ENCODE measurements at regions not wholly inside any gene's neighbourhood (a gene's known extent, or its start where the extent isn't known, plus 50 kb on each side); places are given as distances from the start of the nearest gene placed in this dataset.

DNA sequence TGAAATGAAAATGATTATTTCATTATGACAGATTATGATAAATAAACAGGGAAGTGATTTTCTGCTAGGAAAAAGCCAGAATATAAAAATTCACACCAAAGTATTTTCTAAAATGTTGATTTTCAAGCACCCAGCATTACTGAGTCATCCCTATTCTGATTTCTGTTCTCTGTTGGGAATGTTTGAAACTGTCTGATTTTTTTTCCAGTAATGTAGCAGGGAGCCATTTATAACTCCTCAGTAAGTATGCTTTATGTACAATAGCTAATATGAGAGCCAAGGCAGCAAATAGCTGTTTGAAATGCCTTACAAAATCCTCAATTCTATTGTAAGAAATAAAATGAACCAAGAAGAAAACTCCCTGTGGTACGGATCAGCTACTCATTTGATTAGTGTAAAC is 471.7 kb upstream of the TYRP1 start:
- no peak overlapping the region for H3K4me3 ChIP-seq (ENCODE audit: low read depth, low read length)
- no peak for DNase-seq (ENCODE audit: low read depth)
- TF ChIP-seq, protein P1, sequence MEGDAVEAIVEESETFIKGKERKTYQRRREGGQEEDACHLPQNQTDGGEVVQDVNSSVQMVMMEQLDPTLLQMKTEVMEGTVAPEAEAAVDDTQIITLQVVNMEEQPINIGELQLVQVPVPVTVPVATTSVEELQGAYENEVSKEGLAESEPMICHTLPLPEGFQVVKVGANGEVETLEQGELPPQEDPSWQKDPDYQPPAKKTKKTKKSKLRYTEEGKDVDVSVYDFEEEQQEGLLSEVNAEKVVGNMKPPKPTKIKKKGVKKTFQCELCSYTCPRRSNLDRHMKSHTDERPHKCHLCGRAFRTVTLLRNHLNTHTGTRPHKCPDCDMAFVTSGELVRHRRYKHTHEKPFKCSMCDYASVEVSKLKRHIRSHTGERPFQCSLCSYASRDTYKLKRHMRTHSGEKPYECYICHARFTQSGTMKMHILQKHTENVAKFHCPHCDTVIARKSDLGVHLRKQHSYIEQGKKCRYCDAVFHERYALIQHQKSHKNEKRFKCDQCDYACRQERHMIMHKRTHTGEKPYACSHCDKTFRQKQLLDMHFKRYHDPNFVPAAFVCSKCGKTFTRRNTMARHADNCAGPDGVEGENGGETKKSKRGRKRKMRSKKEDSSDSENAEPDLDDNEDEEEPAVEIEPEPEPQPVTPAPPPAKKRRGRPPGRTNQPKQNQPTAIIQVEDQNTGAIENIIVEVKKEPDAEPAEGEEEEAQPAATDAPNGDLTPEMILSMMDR (IDR thresholded peaks at IDR 0.05; ENCODE audit: low read depth, low read length, missing control alignments) = no peak

GRCh38 chr9:12224449-12224848 is 468.7 kb upstream of the TYRP1 start:
- no peak for DNase-seq (ENCODE audit: low read depth)
- H3K4me3 ChIP-seq (ENCODE audit: low read depth, low read length) = no peak overlapping the region
- TF ChIP-seq, protein P1 (IDR thresholded peaks at IDR 0.05; ENCODE audit: low read depth, low read length, missing control alignments) = no peak

DNA sequence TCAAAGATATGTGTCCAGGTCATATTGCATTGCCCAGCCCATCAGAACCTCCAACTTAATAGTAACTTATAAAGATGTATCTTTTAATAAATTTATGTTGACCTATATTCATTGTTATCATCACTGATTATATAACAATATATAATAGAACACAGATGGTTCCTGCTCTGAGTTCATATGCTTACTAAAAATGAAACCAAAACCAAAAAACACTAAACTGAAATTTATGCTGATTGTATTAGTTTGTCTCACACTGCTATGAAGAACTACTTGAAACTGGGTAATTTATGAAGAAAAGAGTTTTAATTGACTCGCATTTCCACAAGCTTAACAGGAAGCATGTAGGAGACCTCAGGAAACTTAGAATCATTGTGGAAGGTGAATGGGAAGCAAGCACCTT is 462.5 kb upstream of the TYRP1 start:
- TF ChIP-seq, protein P1 (IDR thresholded peaks at IDR 0.05; ENCODE audit: low read depth, low read length, missing control alignments) = no peak
- DNase-seq (ENCODE audit: low read depth) = no peak
- no peak overlapping the region for H3K4me3 ChIP-seq (ENCODE audit: low read depth, low read length)

DNA sequence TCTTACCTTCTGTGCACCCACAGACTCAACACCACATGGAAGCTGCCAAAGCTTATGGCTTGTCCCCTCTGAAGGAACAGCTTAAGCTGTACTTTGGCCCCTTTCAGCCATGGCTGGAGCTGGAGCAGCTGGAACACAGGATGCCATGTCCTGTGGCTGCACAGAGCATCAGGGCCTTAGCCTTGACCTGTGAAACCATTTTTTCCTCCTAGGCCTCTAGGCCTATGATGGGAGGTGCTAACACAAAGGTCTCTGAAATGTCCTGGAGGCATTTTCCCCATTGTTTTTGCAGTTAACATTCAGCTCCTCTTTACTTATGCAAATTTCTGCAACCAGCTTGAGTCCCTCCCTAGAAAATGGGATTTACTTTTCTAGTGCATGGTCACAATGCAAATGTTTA is 461.4 kb upstream of the TYRP1 start:
- DNase-seq (ENCODE audit: low read depth) = no peak
- TF ChIP-seq, protein P1 (IDR thresholded peaks at IDR 0.05; ENCODE audit: low read depth, low read length, missing control alignments) = no peak
- no peak overlapping the region for H3K4me3 ChIP-seq (ENCODE audit: low read depth, low read length)

- H3K4me3 ChIP-seq (ENCODE audit: low read depth, low read length) = no peak overlapping the region
- TF ChIP-seq, protein P1 (IDR thresholded peaks at IDR 0.05; ENCODE audit: low read depth, low read length, missing control alignments) = no peak
- DNase-seq (ENCODE audit: low read depth) = no peak
These were observed 460.3 kb upstream of the TYRP1 start for GRCh38 chr9:12232836-12233235.

- no peak overlapping the region for H3K4me3 ChIP-seq (ENCODE audit: low read depth, low read length)
- TF ChIP-seq, protein P1 (IDR thresholded peaks at IDR 0.05; ENCODE audit: low read depth, low read length, missing control alignments) = no peak
- no peak for DNase-seq (ENCODE audit: low read depth)
These were observed 439.2 kb upstream of the TYRP1 start for GRCh38 chr9:12253941-12254340.

DNA sequence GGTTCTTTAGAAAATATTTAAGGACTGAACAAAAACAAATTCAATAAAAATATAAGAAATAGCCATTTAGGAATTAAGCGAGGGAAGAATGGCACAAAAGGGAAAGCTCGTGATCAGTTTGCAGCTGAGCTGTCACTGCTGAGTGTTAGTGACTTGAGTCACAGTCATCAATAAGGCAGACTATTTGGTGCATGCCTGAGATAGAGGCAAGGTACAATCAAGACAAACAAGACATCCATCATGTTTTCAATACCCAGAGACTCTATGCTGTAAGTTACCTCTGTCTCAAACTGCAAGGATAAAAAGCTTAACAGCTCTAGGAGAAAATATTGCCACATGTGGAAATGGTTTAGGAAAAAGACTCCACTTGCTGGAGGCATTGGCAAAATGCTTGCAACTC is 426.4 kb upstream of the TYRP1 start:
- no peak overlapping the region for H3K4me3 ChIP-seq (ENCODE audit: low read depth, low read length)
- TF ChIP-seq, protein P1 (IDR thresholded peaks at IDR 0.05; ENCODE audit: low read depth, low read length, missing control alignments) = no peak
- no peak for DNase-seq (ENCODE audit: low read depth)
